HL-60 (cell line): ENCODE measurements at regions not wholly inside any gene's neighbourhood (a gene's known extent, or its start where the extent isn't known, plus 50 kb on each side); places are given as distances from the start of the nearest gene placed in this dataset.

ENCODE experiments used
- CTCF ChIP-seq: IDR thresholded peaks from one replicate; pipeline ENCODE4 v1.5.1; 2011; ENCODE audit warnings: low read length, control low read depth, inconsistent platforms; ENCODE audit not compliant: insufficient read depth
- POLR2AphosphoS5 ChIP-seq: IDR thresholded peaks from 2 replicates; pipeline ENCODE4 v1.6.1; 2012; ENCODE audit warnings: low read depth
- REST ChIP-seq: IDR thresholded peaks from 2 replicates; pipeline ENCODE4 v1.6.1; 2012; ENCODE audit warnings: low read depth; ENCODE audit not compliant: insufficient replicate concordance

- TF ChIP-seq CTCF (no peak), REST (no peak), POLR2AphosphoS5 (no peak)
These were observed 141.8 kb upstream of the DYRK2 start for GRCh38 chr12:67506739-67507138.
